Urothelium cell line (cell line): ENCODE measurements at regions not wholly inside any gene's neighbourhood (a gene's known extent, or its start where the extent isn't known, plus 50 kb on each side); places are given as distances from the start of the nearest gene placed in this dataset.

Source experiments
- DNase-seq: peaks from one replicate; pipeline ENCODE4 v3.0.0; 2011; ENCODE audit warnings: low spot score, mixed read lengths
- FAIRE-seq: peaks from 2 replicates; lab custom pipeline; 2011; peaks lifted over from hg19 to GRCh38; lab: Jason Lieb, UNC

- no peak for DNase-seq
- no peak for FAIRE-seq
These were observed 147.5 kb upstream of the PITX2 start for GRCh38 chr4:110770353-110770752.

- FAIRE-seq (no peak), DNase-seq (no peak)
These were observed 155.6 kb upstream of the PITX2 start for GRCh38 chr4:110778521-110778920.

- FAIRE-seq = no peak
These were observed 157.7 kb upstream of the PITX2 start for GRCh38 chr4:110780538-110780937.

GRCh38 chr4:110781944-110782343 lies 159.1 kb upstream of the PITX2 start:
- DNase-seq = no peak
- FAIRE-seq = no peak

More at GRCh38 chr4:110780538-110780937, 157.7 kb upstream of the PITX2 start:
- DNase-seq = no peak

- FAIRE-seq = no peak
- DNase-seq = no peak
These were observed 164.2 kb upstream of the PITX2 start for GRCh38 chr4:110787109-110787508.

- FAIRE-seq = no peak
- DNase-seq = no peak
These were observed 164.8 kb upstream of the PITX2 start for GRCh38 chr4:110787707-110788106.

- no peak for FAIRE-seq
These were observed 165.4 kb upstream of the PITX2 start for GRCh38 chr4:110788302-110788701.

GRCh38 chr4:110792036-110792435 lies 169.2 kb upstream of the PITX2 start:
- FAIRE-seq = no peak
- DNase-seq = no peak

More at GRCh38 chr4:110788302-110788701, 165.4 kb upstream of the PITX2 start:
- no peak for DNase-seq

- DNase-seq = no peak
- no peak for FAIRE-seq
These were observed 170.5 kb upstream of the PITX2 start for GRCh38 chr4:110793381-110793801.

GRCh38 chr4:110793890-110794554 lies 171.1 kb upstream of the PITX2 start:
- DNase-seq = no peak
- no peak for FAIRE-seq

GRCh38 chr4:110795971-110796370 lies 173.1 kb upstream of the PITX2 start:
- DNase-seq (no peak), FAIRE-seq (no peak)

- no peak for FAIRE-seq
These were observed 174.6 kb upstream of the PITX2 start for GRCh38 chr4:110797486-110797885.

GRCh38 chr4:110798687-110799086 lies 175.8 kb upstream of the PITX2 start:
- DNase-seq (no peak), FAIRE-seq (no peak)

More at GRCh38 chr4:110797486-110797885, 174.6 kb upstream of the PITX2 start:
- no peak for DNase-seq

- FAIRE-seq (no peak), DNase-seq (no peak)
These were observed 176.3 kb upstream of the PITX2 start for GRCh38 chr4:110799211-110799610.

GRCh38 chr4:110801591-110801990 lies 178.7 kb upstream of the PITX2 start:
- FAIRE-seq = no peak

GRCh38 chr4:110808351-110808878 lies 185.5 kb upstream of the PITX2 start:
- FAIRE-seq (no peak), DNase-seq (no peak)

More at GRCh38 chr4:110801591-110801990, 178.7 kb upstream of the PITX2 start:
- DNase-seq = no peak

- FAIRE-seq (no peak), DNase-seq (no peak)
These were observed 193.1 kb upstream of the PITX2 start for GRCh38 chr4:110815950-110816349.

GRCh38 chr4:110816367-110816766 lies 193.5 kb upstream of the PITX2 start:
- no peak for DNase-seq
- no peak for FAIRE-seq

- no peak for FAIRE-seq
These were observed 198.3 kb upstream of the PITX2 start for GRCh38 chr4:110821186-110821585.

GRCh38 chr4:110823251-110823650 lies 200.4 kb upstream of the PITX2 start:
- FAIRE-seq = peak; percentile 9
- peak; percentile 52 for DNase-seq

More at GRCh38 chr4:110821186-110821585, 198.3 kb upstream of the PITX2 start:
- DNase-seq = no peak

- DNase-seq = no peak
- FAIRE-seq = no peak
These were observed 201.5 kb upstream of the PITX2 start for GRCh38 chr4:110824344-110824743.

GRCh38 chr4:110826656-110827055 lies 203.8 kb upstream of the PITX2 start:
- FAIRE-seq (no peak), DNase-seq (no peak)

GRCh38 chr4:110830461-110830860 lies 207.6 kb upstream of the PITX2 start:
- DNase-seq (no peak), FAIRE-seq (no peak)
